Activated naive CD4-positive, alpha-beta T cell treated with anti-CD3 and anti-CD28 coated beads, Interleukin-2, amount 50 U/mL, for 24 hours (primary cell): ENCODE measurements at regions not wholly inside any gene's neighbourhood (a gene's known extent, or its start where the extent isn't known, plus 50 kb on each side); places are given as distances from the start of the nearest gene placed in this dataset.

Source experiments
- H3K27ac Mint-ChIP-seq: one replicate; pipeline ENCODE4 v1.8.0; 2021; ENCODE audit warnings: mild to moderate bottlenecking, mixed read lengths
- H3K27me3 Mint-ChIP-seq: one replicate; pipeline ENCODE4 v1.8.0; 2021; ENCODE audit warnings: mixed read lengths
- H3K36me3 Mint-ChIP-seq: one replicate; pipeline ENCODE4 v1.8.0; 2021; ENCODE audit warnings: mixed read lengths
- H3K4me1 Mint-ChIP-seq: one replicate; pipeline ENCODE4 v1.8.0; 2021; ENCODE audit warnings: mixed read lengths
- H3K4me3 Mint-ChIP-seq: one replicate; pipeline ENCODE4 v1.8.0; 2021; ENCODE audit warnings: mild to moderate bottlenecking, mixed read lengths
- H3K9me3 Mint-ChIP-seq: one replicate; pipeline ENCODE4 v1.8.0; 2021; ENCODE audit warnings: mixed read lengths

DNA sequence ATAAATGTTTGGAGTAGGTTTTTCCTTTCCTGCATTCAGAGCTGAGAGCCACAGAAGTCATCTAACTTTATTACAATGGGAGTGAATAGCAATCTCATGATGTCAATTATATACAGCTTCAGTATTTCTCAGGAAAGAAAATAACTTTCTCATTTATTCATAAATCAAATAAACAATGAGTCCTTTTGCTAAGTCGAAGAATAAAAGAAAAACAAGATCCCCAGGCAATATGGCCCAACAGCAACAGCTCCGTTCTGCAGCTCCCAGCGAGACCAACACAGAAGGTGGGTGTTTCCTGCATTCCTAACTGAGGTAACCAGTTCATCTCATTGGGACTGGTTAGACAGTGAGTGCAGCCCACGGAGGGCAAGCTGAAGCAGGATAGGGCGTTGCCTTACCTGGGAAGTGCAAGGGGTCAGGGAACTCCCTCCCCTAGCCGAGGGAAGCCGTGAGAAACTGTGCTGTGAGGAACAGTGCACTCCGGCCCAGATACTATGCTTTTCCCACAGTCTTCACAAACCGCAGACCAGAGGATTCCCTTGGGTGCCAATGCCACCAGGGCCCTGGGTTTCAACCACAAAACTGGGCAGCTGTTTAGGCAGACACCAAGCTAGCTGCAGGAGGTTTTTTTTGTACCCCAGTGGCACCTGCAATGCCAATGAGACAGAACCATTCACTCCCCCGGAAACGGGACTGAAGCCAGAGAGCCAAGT is 128.2 kb downstream of the SLITRK1 start:
- Mint-ChIP-seq H3K4me1 (no peaks in the 10 kb centered on the region), H3K36me3 (no peaks in the 10 kb centered on the region), H3K9me3 (peaks cover 22% of the 10 kb centered on the region), H3K27ac (no peak overlapping the region), H3K27me3 (no peaks in the 10 kb centered on the region), H3K4me3 (no peak overlapping the region)

DNA sequence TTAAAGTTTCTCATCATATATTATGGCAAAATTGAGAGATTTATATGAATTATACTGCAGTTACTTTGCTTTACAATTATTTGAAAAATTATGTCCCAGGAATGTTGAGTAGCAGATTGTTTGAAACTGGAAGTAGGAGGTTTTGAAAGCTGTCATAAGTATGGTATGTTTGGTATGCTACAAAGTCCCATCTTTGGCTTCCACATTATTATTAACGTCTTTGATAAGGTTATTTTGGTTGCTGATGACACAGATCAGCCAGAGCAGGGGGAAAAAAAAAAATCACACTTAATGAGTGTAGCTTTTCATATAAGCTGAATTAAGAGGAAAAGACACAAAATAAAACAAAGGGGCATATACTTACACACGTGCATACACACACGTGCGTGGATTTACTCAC is 130.1 kb downstream of the SLITRK1 start:
- H3K36me3 Mint-ChIP-seq = no peaks in the 10 kb centered on the region
- no peak overlapping the region for H3K27ac Mint-ChIP-seq
- H3K9me3 Mint-ChIP-seq = peaks cover 19% of the 10 kb centered on the region
- no peaks in the 10 kb centered on the region for H3K27me3 Mint-ChIP-seq
- H3K4me1 Mint-ChIP-seq = no peaks in the 10 kb centered on the region
- no peak overlapping the region for H3K4me3 Mint-ChIP-seq

DNA sequence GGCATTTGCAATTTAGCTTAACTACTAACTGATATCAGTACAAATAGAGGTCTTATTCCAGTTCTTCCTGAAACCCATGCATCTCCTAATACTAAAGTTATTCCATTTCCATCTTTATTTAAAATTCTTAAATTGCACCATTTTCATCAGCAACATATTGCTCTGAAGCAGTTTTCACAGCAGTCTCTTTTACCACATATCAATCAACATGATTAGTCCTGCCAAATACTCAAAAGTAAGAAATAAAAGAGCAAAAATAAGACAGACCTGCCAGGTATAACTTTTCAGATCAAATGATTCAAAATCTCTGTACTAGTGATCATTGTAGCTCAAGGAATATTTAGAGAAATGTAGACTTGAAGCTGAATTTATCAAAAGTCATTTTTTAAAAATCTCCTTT is 141.7 kb downstream of the SLITRK1 start:
- Mint-ChIP-seq H3K27ac (no peak overlapping the region), H3K36me3 (no peaks in the 10 kb centered on the region)

GRCh38 chr13:83738407-83738806 is 143.9 kb downstream of the SLITRK1 start:
- Mint-ChIP-seq H3K36me3 (no peaks in the 10 kb centered on the region), H3K9me3 (no peaks in the 10 kb centered on the region), H3K4me1 (no peaks in the 10 kb centered on the region), H3K4me3 (no peak overlapping the region), H3K27ac (no peak overlapping the region), H3K27me3 (no peaks in the 10 kb centered on the region)

More for the DNA sequence above, 141.7 kb downstream of the SLITRK1 start:
- Mint-ChIP-seq H3K4me1 (no peaks in the 10 kb centered on the region), H3K9me3 (no peaks in the 10 kb centered on the region), H3K4me3 (no peak overlapping the region), H3K27me3 (no peaks in the 10 kb centered on the region)

GRCh38 chr13:83733293-83733692 is 149.0 kb downstream of the SLITRK1 start:
- H3K36me3 Mint-ChIP-seq = no peaks in the 10 kb centered on the region
- no peaks in the 10 kb centered on the region for H3K9me3 Mint-ChIP-seq
- no peaks in the 10 kb centered on the region for H3K27me3 Mint-ChIP-seq
- H3K27ac Mint-ChIP-seq = no peak overlapping the region
- no peaks in the 10 kb centered on the region for H3K4me1 Mint-ChIP-seq
- H3K4me3 Mint-ChIP-seq = no peak overlapping the region

GRCh38 chr13:83732755-83733154 is 149.5 kb downstream of the SLITRK1 start:
- H3K36me3 Mint-ChIP-seq = no peaks in the 10 kb centered on the region
- no peak overlapping the region for H3K27ac Mint-ChIP-seq
- no peaks in the 10 kb centered on the region for H3K27me3 Mint-ChIP-seq
- H3K9me3 Mint-ChIP-seq = no peaks in the 10 kb centered on the region
- no peak overlapping the region for H3K4me3 Mint-ChIP-seq
- H3K4me1 Mint-ChIP-seq = no peaks in the 10 kb centered on the region

DNA sequence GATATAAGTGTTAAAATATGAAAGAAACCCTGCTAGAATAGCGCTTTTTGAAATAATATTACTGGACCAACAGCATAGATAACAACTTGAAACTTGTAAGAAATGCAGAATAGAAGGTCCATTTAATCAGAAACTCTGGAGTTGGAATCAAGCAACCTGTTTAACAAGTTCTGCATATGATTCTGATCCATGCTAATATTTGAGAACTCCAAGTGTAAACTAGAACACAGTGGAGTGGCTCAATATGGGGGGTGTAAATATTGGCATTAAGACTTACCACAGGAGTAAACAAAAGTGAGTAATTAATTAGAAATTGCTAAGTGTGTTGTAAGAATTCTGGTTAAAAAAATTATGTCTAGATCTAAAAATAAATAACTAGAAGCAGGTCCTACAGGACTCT is 151.2 kb downstream of the SLITRK1 start:
- H3K27ac Mint-ChIP-seq = no peak overlapping the region
- no peaks in the 10 kb centered on the region for H3K36me3 Mint-ChIP-seq
- no peaks in the 10 kb centered on the region for H3K9me3 Mint-ChIP-seq
- no peak overlapping the region for H3K4me3 Mint-ChIP-seq
- H3K4me1 Mint-ChIP-seq = no peaks in the 10 kb centered on the region
- no peaks in the 10 kb centered on the region for H3K27me3 Mint-ChIP-seq

GRCh38 chr13:83730674-83731073 is 151.6 kb downstream of the SLITRK1 start:
- Mint-ChIP-seq H3K4me1 (no peaks in the 10 kb centered on the region), H3K4me3 (no peak overlapping the region), H3K27ac (no peak overlapping the region), H3K9me3 (peaks cover 4% of the 10 kb centered on the region), H3K27me3 (no peaks in the 10 kb centered on the region), H3K36me3 (no peaks in the 10 kb centered on the region)

GRCh38 chr13:83722443-83722842 is 159.8 kb downstream of the SLITRK1 start:
- Mint-ChIP-seq H3K9me3 (peaks cover 17% of the 10 kb centered on the region), H3K27ac (no peak overlapping the region), H3K36me3 (no peaks in the 10 kb centered on the region), H3K27me3 (no peaks in the 10 kb centered on the region), H3K4me3 (no peak overlapping the region), H3K4me1 (no peaks in the 10 kb centered on the region)

DNA sequence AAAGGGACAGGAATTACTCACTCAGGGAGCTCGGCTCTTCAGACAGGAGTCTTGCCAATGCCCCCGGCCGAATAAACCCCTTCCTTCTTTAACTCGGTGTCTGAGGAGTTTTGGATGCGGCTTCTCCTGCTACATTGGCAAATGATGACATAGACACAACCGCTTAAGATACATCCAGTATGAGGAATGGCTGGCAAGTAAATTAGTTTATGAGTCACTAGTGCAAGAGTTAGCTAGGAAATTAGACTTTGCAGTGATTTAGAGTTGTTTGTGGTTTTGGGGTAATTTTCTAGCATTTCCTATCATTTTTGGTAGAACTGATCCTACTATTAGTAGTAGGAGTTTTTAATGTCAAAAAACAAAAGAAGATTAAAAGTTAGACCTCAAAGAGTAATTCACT is 166.2 kb downstream of the SLITRK1 start:
- H3K27me3 Mint-ChIP-seq = no peaks in the 10 kb centered on the region
- no peaks in the 10 kb centered on the region for H3K4me1 Mint-ChIP-seq
- no peak overlapping the region for H3K4me3 Mint-ChIP-seq
- H3K9me3 Mint-ChIP-seq = peaks cover 11% of the 10 kb centered on the region
- no peak overlapping the region for H3K27ac Mint-ChIP-seq
- H3K36me3 Mint-ChIP-seq = no peaks in the 10 kb centered on the region

- Mint-ChIP-seq H3K4me3 (no peak overlapping the region), H3K9me3 (peaks cover 7% of the 10 kb centered on the region), H3K4me1 (no peaks in the 10 kb centered on the region), H3K36me3 (no peaks in the 10 kb centered on the region), H3K27me3 (no peaks in the 10 kb centered on the region), H3K27ac (no peak overlapping the region)
Measured at GRCh38 chr13:83714236-83714635, 168.0 kb downstream of the SLITRK1 start.

DNA sequence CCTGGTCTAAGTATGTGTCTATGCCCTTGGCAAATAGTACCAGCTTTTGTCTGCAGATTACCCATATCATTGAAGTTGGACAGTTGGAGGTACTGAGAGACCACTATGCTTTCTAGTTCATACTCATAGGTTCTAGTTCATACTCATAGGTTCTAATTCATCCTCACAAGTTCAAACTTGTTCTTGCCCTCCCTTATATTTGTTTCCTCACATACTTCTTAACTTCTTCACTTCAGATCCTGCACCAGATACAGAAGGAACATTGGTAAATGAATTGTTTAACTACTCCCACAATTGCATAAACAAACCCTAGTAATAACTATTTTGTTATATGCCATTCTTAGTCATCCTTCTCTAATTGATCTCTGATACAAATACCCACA is 172.2 kb downstream of the SLITRK1 start:
- Mint-ChIP-seq H3K4me1 (no peaks in the 10 kb centered on the region), H3K9me3 (peaks cover 4% of the 10 kb centered on the region), H3K27me3 (no peaks in the 10 kb centered on the region), H3K4me3 (no peak overlapping the region), H3K36me3 (no peaks in the 10 kb centered on the region), H3K27ac (no peak overlapping the region)

- H3K4me1 Mint-ChIP-seq = no peaks in the 10 kb centered on the region
- H3K27ac Mint-ChIP-seq = no peak overlapping the region
- no peaks in the 10 kb centered on the region for H3K27me3 Mint-ChIP-seq
- H3K9me3 Mint-ChIP-seq = peaks cover 4% of the 10 kb centered on the region
- H3K4me3 Mint-ChIP-seq = no peak overlapping the region
- no peaks in the 10 kb centered on the region for H3K36me3 Mint-ChIP-seq
Measured at GRCh38 chr13:83709426-83710132, 172.7 kb downstream of the SLITRK1 start.

GRCh38 chr13:83702021-83702420 is 180.3 kb downstream of the SLITRK1 start:
- H3K4me3 Mint-ChIP-seq = no peak overlapping the region
- peaks cover 4% of the 10 kb centered on the region for H3K9me3 Mint-ChIP-seq
- no peak overlapping the region for H3K27ac Mint-ChIP-seq
- H3K36me3 Mint-ChIP-seq = no peaks in the 10 kb centered on the region
- no peaks in the 10 kb centered on the region for H3K4me1 Mint-ChIP-seq
- no peaks in the 10 kb centered on the region for H3K27me3 Mint-ChIP-seq

- no peaks in the 10 kb centered on the region for H3K4me1 Mint-ChIP-seq
- no peaks in the 10 kb centered on the region for H3K36me3 Mint-ChIP-seq
- no peak overlapping the region for H3K4me3 Mint-ChIP-seq
- H3K27me3 Mint-ChIP-seq = no peaks in the 10 kb centered on the region
- H3K27ac Mint-ChIP-seq = no peak overlapping the region
- H3K9me3 Mint-ChIP-seq = peaks cover 18% of the 10 kb centered on the region
Measured at GRCh38 chr13:83692800-83693199, 189.5 kb downstream of the SLITRK1 start.

- H3K27ac Mint-ChIP-seq = no peak overlapping the region
- no peaks in the 10 kb centered on the region for H3K36me3 Mint-ChIP-seq
- H3K4me3 Mint-ChIP-seq = no peak overlapping the region
- no peaks in the 10 kb centered on the region for H3K27me3 Mint-ChIP-seq
- H3K9me3 Mint-ChIP-seq = peaks cover 18% of the 10 kb centered on the region
- H3K4me1 Mint-ChIP-seq = no peaks in the 10 kb centered on the region
Measured at GRCh38 chr13:83691966-83692365, 190.3 kb downstream of the SLITRK1 start.
